Esophagus squamous epithelium (tissue), 4 donors: ENCODE measurements at regions not wholly inside any gene's neighbourhood (a gene's known extent, or its start where the extent isn't known, plus 50 kb on each side); places are given as distances from the start of the nearest gene placed in this dataset.

Experiments used
- POLR2A ChIP-seq, 4 donors: fragments of 450-650 bp; IDR thresholded peaks; one replicate each; pipeline ENCODE4 v1.6.1; 2017; ENCODE audit warnings: antibody characterized with exemption in 4 of 4, mild to moderate bottlenecking in 4 of 4, moderate library complexity in 3 of 4
- TF ChIP-seq, protein P1 (sequence below), 6 experiments: fragments of 450-650 bp in 4 of 6; fragments of 200-600 bp in 2 of 6; sonication (generic) in 2 of 6; IDR thresholded peaks; one replicate each; pipeline ENCODE4 v1.5.1; 2016 to 2019; ENCODE audit warnings: antibody characterized with exemption in 6 of 6, mild to moderate bottlenecking in 4 of 6, moderate library complexity in 4 of 6

DNA sequence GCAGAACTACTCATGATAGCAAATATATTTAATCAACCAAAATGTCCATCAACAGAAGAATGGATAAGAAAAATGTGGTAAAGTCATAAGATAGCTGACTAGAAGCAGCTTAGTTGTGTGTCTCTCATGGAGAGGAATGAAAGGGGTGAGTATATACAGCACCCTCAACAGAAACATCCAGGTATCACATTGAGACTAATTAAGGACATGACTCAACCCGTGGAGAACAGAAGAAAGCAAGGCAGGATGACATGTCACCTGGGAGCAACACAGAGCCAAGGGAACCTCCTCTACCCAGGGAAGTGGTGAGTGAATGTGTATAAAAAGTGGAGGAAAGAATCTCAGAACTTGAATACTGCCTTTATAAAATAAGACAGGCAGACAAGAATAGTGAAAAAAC, 1695.0 kb upstream of the CELF4 start:
- TF ChIP-seq, protein P1, sequence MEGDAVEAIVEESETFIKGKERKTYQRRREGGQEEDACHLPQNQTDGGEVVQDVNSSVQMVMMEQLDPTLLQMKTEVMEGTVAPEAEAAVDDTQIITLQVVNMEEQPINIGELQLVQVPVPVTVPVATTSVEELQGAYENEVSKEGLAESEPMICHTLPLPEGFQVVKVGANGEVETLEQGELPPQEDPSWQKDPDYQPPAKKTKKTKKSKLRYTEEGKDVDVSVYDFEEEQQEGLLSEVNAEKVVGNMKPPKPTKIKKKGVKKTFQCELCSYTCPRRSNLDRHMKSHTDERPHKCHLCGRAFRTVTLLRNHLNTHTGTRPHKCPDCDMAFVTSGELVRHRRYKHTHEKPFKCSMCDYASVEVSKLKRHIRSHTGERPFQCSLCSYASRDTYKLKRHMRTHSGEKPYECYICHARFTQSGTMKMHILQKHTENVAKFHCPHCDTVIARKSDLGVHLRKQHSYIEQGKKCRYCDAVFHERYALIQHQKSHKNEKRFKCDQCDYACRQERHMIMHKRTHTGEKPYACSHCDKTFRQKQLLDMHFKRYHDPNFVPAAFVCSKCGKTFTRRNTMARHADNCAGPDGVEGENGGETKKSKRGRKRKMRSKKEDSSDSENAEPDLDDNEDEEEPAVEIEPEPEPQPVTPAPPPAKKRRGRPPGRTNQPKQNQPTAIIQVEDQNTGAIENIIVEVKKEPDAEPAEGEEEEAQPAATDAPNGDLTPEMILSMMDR (IDR thresholded peaks at IDR 0.05): no peak
- TF ChIP-seq POLR2A (IDR thresholded peaks at IDR 0.05): no peak
